ENCODE measurements at regions not wholly inside any gene's neighbourhood (a gene's known extent, or its start where the extent isn't known, plus 50 kb on each side); places are given as distances from the start of the nearest gene placed in this dataset.

GRCh38 chr5:29005386-29005785 is 1967.0 kb upstream of the CDH9 start:
- TF ChIP-seq TAF1 (IDR thresholded peaks at IDR 0.05; ENCODE audit: low read depth) = no peak
- TF ChIP-seq REST (IDR thresholded peaks at IDR 0.05; ENCODE audit: low read depth) = no peak
- TF ChIP-seq EP300 (IDR thresholded peaks at IDR 0.05; ENCODE audit: borderline replicate concordance) = no peak
- no peak for TF ChIP-seq EGR1 (IDR thresholded peaks at IDR 0.05)
- no peak for TF ChIP-seq CEBPB (IDR thresholded peaks at IDR 0.05)
- no peak for TF ChIP-seq CREB1 (IDR thresholded peaks at IDR 0.05; ENCODE audit: low read depth)
- TF ChIP-seq ZBTB7A (IDR thresholded peaks at IDR 0.05; ENCODE audit: low read depth) = no peak
- no peak for TF ChIP-seq TCF12 (IDR thresholded peaks at IDR 0.05; ENCODE audit: low read depth)
- no peak for TF ChIP-seq FOXM1 (IDR thresholded peaks at IDR 0.05; ENCODE audit: borderline replicate concordance, low read depth)
- no peak for TF ChIP-seq YY1 (IDR thresholded peaks at IDR 0.05; ENCODE audit: low read depth)
- TF ChIP-seq, protein P1, sequence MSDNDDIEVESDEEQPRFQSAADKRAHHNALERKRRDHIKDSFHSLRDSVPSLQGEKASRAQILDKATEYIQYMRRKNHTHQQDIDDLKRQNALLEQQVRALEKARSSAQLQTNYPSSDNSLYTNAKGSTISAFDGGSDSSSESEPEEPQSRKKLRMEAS (IDR thresholded peaks at IDR 0.05) = no peak

Data from Ishikawa (cell line).